H1 (cell line): ENCODE measurements at regions not wholly inside any gene's neighbourhood (a gene's known extent, or its start where the extent isn't known, plus 50 kb on each side); places are given as distances from the start of the nearest gene placed in this dataset.

ENCODE experiments used
- ATF2 ChIP-seq: IDR thresholded peaks from 2 replicates; pipeline ENCODE4 v1.6.1; 2012; ENCODE audit warnings: low read length, inconsistent platforms
- BACH1 ChIP-seq: IDR thresholded peaks from 2 replicates; pipeline ENCODE4 v1.6.1; 2012; ENCODE audit warnings: low read length, improper control_type of control experiment
- BCL11A ChIP-seq, 2 experiments: IDR thresholded peaks; one replicate each; pipeline ENCODE4 v1.6.1; 2011; ENCODE audit warnings: low read depth in 2 of 2, low read length in 2 of 2, mild to moderate bottlenecking in 2 of 2
- BRCA1 ChIP-seq: IDR thresholded peaks from 2 replicates; pipeline ENCODE4 v1.6.1; 2012; ENCODE audit warnings: low read depth, low read length, improper control_type of control experiment
- CBX8 ChIP-seq: fragments of 300-800, 300-1000 bp; sonication (generic); IDR thresholded peaks from 2 replicates; pipeline ENCODE4 v1.7.1; 2016; ENCODE audit warnings: low read depth, low read length, borderline replicate concordance
- CTCF ChIP-seq, 3 experiments: IDR thresholded peaks; 1 replicate in 2 of 3; 2 replicates in 1 of 3; pipeline versions ENCODE4 v1.5.1 to v1.6.1; 2011; ENCODE audit warnings: low read length in 3 of 3, mild to moderate bottlenecking in 3 of 3, inconsistent platforms in 2 of 3, low read depth in 1 of 3, moderate library complexity in 1 of 3; ENCODE audit not compliant: insufficient read depth in 1 of 3; ENCODE audit errors: control extremely low read depth in 1 of 3
- E2F6 ChIP-seq: IDR thresholded peaks from 2 replicates; pipeline ENCODE4 v1.6.1; 2012; ENCODE audit warnings: inconsistent platforms
- EP300 ChIP-seq, 2 experiments: IDR thresholded peaks; 1 replicate in 1 of 2; 2 replicates in 1 of 2; pipeline ENCODE4 v1.6.1; 2011 to 2012; ENCODE audit warnings: low read depth in 2 of 2, low read length in 2 of 2, mild to moderate bottlenecking in 2 of 2, borderline replicate concordance in 1 of 2, inconsistent platforms in 1 of 2, moderate library complexity in 1 of 2
- GABPA ChIP-seq: IDR thresholded peaks from 2 replicates; pipeline ENCODE4 v1.6.1; 2011; ENCODE audit warnings: mild to moderate bottlenecking, low read length, moderate library complexity, borderline replicate concordance; ENCODE audit not compliant: insufficient read depth
- HDAC2 ChIP-seq, 2 experiments: fragments of 300-600 bp in 1 of 2; sonication (generic) in 1 of 2; IDR thresholded peaks; 2 replicates each; pipeline ENCODE4 v1.6.1; 2011 to 2012; ENCODE audit warnings: low read depth in 2 of 2, low read length in 2 of 2, mild to moderate bottlenecking in 2 of 2, moderate library complexity in 2 of 2, borderline replicate concordance in 1 of 2, inconsistent platforms in 1 of 2
- KDM1A ChIP-seq: fragments of 200-600, 300-600 bp; sonication (generic); IDR thresholded peaks from 2 replicates; pipeline ENCODE4 v1.7.1; 2016; ENCODE audit warnings: mild to moderate bottlenecking, low read length, borderline replicate concordance
- KDM5A ChIP-seq: fragments of 200-600 bp; IDR thresholded peaks from 2 replicates; pipeline ENCODE4 v1.7.1; 2012; ENCODE audit warnings: mild to moderate bottlenecking, low read length, inconsistent platforms, mixed read lengths
- NANOG ChIP-seq: IDR thresholded peaks from 2 replicates; pipeline ENCODE4 v1.6.1; 2011; ENCODE audit warnings: low read length, low read depth, mild to moderate bottlenecking, inconsistent platforms; ENCODE audit not compliant: insufficient read depth, poor library complexity, severe bottlenecking
- RBBP5 ChIP-seq: IDR thresholded peaks from 2 replicates; pipeline ENCODE4 v1.7.1; 2012; ENCODE audit warnings: low read depth, mild to moderate bottlenecking, inconsistent platforms, low read length, moderate library complexity, borderline replicate concordance
- RNF2 ChIP-seq: fragments of 200-900, 300-1000 bp; sonication (generic); IDR thresholded peaks from 2 replicates; pipeline ENCODE4 v1.7.1; 2016; ENCODE audit warnings: borderline replicate concordance, low read depth, mild to moderate bottlenecking, antibody characterized with exemption, low read length; ENCODE audit not compliant: poor library complexity, severe bottlenecking; ENCODE audit errors: missing control alignments
- SIRT6 ChIP-seq: IDR thresholded peaks from one replicate; pipeline ENCODE4 v1.7.1; 2012; ENCODE audit warnings: low read length, inconsistent platforms
- TCF12 ChIP-seq: IDR thresholded peaks from 2 replicates; pipeline ENCODE4 v1.6.1; 2011; ENCODE audit warnings: low read depth, mild to moderate bottlenecking, low read length

GRCh38 chr18:11219571-11219970 is 70.2 kb upstream of the PIEZO2 start (continued):
- TF ChIP-seq EP300 (IDR thresholded peaks at IDR 0.05; ENCODE audit: borderline replicate concordance in 1 of 2, low read depth in 2 of 2, low read length in 2 of 2) (no peak), RNF2 (no peak), BACH1 (no peak), CBX8 (no peak), E2F6 (no peak), HDAC2 (IDR thresholded peaks at IDR 0.05; ENCODE audit: borderline replicate concordance in 1 of 2, low read depth in 2 of 2, low read length in 2 of 2) (no peak), CTCF (IDR thresholded peaks at IDR 0.05; ENCODE audit: control extremely low read depth in 1 of 3, insufficient read depth in 1 of 3, low read depth in 1 of 3, low read length in 3 of 3) (no peak), KDM1A (no peak), RBBP5 (no peak), ATF2 (no peak), TCF12 (no peak), BRCA1 (no peak), NANOG (no peak), KDM5A (no peak), BCL11A (IDR thresholded peaks at IDR 0.05; ENCODE audit: low read depth in 2 of 2, low read length in 2 of 2) (no peak), SIRT6 (no peak), GABPA (no peak)
